Glutamatergic neuron (in vitro differentiated cells): ENCODE measurements at regions not wholly inside any gene's neighbourhood (a gene's known extent, or its start where the extent isn't known, plus 50 kb on each side); places are given as distances from the start of the nearest gene placed in this dataset.
A peak's percentile ranks its signal among the peaks of the same experiment; 100 is the strongest.

Experiments
- DNase-seq: peaks from one replicate; pipeline ENCODE4 v3.0.0; 2022
- H3K27ac Mint-ChIP-seq: one replicate; pipeline ENCODE4 v1.8.0; 2020; ENCODE audit warnings: mild to moderate bottlenecking, mixed read lengths, inconsistent platforms; ENCODE audit not compliant: unreplicated experiment
- H3K27me3 Mint-ChIP-seq: one replicate; pipeline ENCODE4 v1.8.0; 2020; ENCODE audit warnings: mild to moderate bottlenecking, moderate library complexity, mixed read lengths, inconsistent platforms; ENCODE audit not compliant: unreplicated experiment
- H3K36me3 Mint-ChIP-seq: one replicate; pipeline ENCODE4 v1.8.0; 2020; ENCODE audit warnings: mild to moderate bottlenecking, mixed read lengths, inconsistent platforms; ENCODE audit not compliant: unreplicated experiment
- H3K4me1 Mint-ChIP-seq: one replicate; pipeline ENCODE4 v1.8.0; 2020; ENCODE audit warnings: mild to moderate bottlenecking, low read depth, mixed read lengths, inconsistent platforms; ENCODE audit not compliant: unreplicated experiment
- H3K4me3 Mint-ChIP-seq: one replicate; pipeline ENCODE4 v1.8.0; 2020; ENCODE audit warnings: mild to moderate bottlenecking, mixed read lengths, inconsistent platforms; ENCODE audit not compliant: unreplicated experiment
- H3K9me3 Mint-ChIP-seq: one replicate; pipeline ENCODE4 v1.8.0; 2020; ENCODE audit warnings: mild to moderate bottlenecking, moderate library complexity, mixed read lengths, inconsistent platforms; ENCODE audit not compliant: unreplicated experiment
- CTCF ChIP-seq: fragments of 200-600 bp; sonication (generic); IDR thresholded peaks from one replicate; pipeline ENCODE4 v1.5.0; 2021; ENCODE audit not compliant: partially characterized antibody, unreplicated experiment

DNA sequence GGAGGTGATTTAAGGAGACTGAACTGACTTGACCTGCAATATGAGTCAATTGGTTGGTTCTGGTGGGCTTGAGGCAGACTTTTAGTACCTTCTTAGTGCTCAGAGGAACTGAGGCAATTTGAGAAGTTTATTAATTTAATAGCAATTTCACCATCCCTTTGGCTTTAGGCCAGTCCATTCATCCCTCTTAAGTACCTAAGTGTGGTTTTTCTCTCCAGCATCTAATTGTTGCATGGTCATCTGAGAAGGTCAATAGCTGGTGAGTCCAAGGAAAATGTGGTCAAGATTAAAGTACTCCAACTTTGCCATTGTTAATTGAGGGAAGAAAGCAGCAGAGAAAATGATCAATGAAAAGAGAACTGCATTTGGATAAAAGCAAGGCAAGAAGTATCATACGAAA is 115.4 kb upstream of the DYRK2 start:
- Mint-ChIP-seq H3K27me3 (no peaks in the 10 kb centered on the region), H3K4me3 (no peak overlapping the region), H3K9me3 (no peaks in the 10 kb centered on the region), H3K36me3 (no peaks in the 10 kb centered on the region), H3K4me1 (no peaks in the 10 kb centered on the region), H3K27ac (no peak overlapping the region)
- TF ChIP-seq CTCF = no peak
- no peak for DNase-seq

DNA sequence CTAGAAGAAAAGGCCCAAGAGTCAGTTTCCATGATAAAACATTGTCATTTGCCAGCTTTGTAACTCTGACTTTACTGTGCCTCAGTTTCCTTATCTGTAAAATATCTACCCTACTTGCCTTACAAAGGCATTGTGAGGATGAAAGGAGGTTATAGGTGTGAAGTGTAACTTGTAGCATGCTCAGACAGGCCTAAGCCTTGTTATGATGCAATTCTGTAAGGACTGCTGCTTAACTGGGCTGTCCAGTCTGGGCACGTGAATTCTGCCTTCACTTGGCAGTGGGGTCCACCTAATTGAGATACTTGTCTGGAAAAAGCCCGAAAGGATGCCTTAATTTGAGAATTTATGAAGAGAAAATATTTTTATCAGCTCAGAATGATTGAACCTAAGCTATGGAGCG is 114.5 kb upstream of the DYRK2 start:
- H3K27ac Mint-ChIP-seq = no peak overlapping the region
- no peak for TF ChIP-seq CTCF
- no peaks in the 10 kb centered on the region for H3K9me3 Mint-ChIP-seq
- no peaks in the 10 kb centered on the region for H3K36me3 Mint-ChIP-seq
- peaks cover under 1% of the 10 kb centered on the region for H3K4me1 Mint-ChIP-seq
- no peaks in the 10 kb centered on the region for H3K27me3 Mint-ChIP-seq
- H3K4me3 Mint-ChIP-seq = no peak overlapping the region
- DNase-seq = no peak

GRCh38 chr12:67534681-67535080 is 113.9 kb upstream of the DYRK2 start:
- H3K27ac Mint-ChIP-seq = no peak overlapping the region
- H3K9me3 Mint-ChIP-seq = no peaks in the 10 kb centered on the region
- H3K4me3 Mint-ChIP-seq = no peak overlapping the region
- no peaks in the 10 kb centered on the region for H3K27me3 Mint-ChIP-seq
- no peak for TF ChIP-seq CTCF
- DNase-seq = no peak
- peaks cover 5% of the 10 kb centered on the region for H3K4me1 Mint-ChIP-seq
- no peaks in the 10 kb centered on the region for H3K36me3 Mint-ChIP-seq

DNA sequence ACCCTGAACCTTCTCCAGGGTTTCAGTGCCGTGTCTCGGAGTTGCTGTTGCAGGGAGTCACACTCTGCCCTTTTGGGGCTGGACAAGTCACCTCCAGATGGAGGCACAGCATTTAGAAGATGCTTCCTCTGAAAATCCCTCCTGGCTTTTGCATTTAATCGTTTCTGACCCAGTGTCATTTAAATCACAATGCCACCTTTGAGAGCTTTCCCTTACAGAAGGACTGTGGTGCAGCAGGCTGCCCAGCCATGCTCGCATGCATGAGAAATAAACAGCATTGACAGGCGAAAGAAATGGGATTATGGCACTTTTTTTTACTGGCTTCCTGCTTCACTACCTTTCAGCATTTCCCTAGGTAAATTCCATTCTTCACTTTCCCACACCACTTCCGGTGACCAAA is 113.4 kb upstream of the DYRK2 start:
- Mint-ChIP-seq H3K9me3 (no peaks in the 10 kb centered on the region), H3K4me3 (no peak overlapping the region), H3K27me3 (no peaks in the 10 kb centered on the region), H3K36me3 (no peaks in the 10 kb centered on the region), H3K4me1 (peaks cover 5% of the 10 kb centered on the region), H3K27ac (peak overlapping the region; percentile 7)
- no peak for TF ChIP-seq CTCF
- no peak for DNase-seq

GRCh38 chr12:67535971-67536370 is 112.6 kb upstream of the DYRK2 start:
- Mint-ChIP-seq H3K9me3 (no peaks in the 10 kb centered on the region), H3K4me1 (peaks cover 5% of the 10 kb centered on the region), H3K36me3 (no peaks in the 10 kb centered on the region), H3K4me3 (no peak overlapping the region), H3K27ac (no peak overlapping the region), H3K27me3 (no peaks in the 10 kb centered on the region)
- no peak for DNase-seq
- no peak for TF ChIP-seq CTCF
